OCI-LY1 (cell line): ENCODE measurements at regions not wholly inside any gene's neighbourhood (a gene's known extent, or its start where the extent isn't known, plus 50 kb on each side); places are given as distances from the start of the nearest gene placed in this dataset.

ENCODE experiments used
- H2AFZ ChIP-seq: fragments of 200-600 bp; sonication (generic), shearing (Covaris generic); 2 replicates; pipeline ENCODE4 v1.6.0; 2014; ENCODE audit warnings: antibody characterized with exemption, mild to moderate bottlenecking, low read length
- H3F3A ChIP-seq: fragments of 200-600 bp; sonication (generic), shearing (Covaris generic); 2 replicates; pipeline ENCODE4 v1.6.0; 2014; ENCODE audit warnings: mild to moderate bottlenecking, antibody characterized with exemption, low read length, moderate library complexity; ENCODE audit not compliant: insufficient read depth
- H3K27ac ChIP-seq: fragments of 200-600 bp; sonication (generic); 2 replicates; pipeline ENCODE4 v1.5.1; 2014; ENCODE audit warnings: low read length, mixed run types, mild to moderate bottlenecking, low read depth; ENCODE audit not compliant: poor library complexity, severe bottlenecking
- H3K27me3 ChIP-seq: fragments of 200-600 bp; sonication (generic); 2 replicates; pipeline ENCODE4 v1.6.0; 2014; ENCODE audit warnings: antibody characterized with exemption, mild to moderate bottlenecking, low read length, moderate library complexity; ENCODE audit not compliant: insufficient read depth
- H3K36me3 ChIP-seq: fragments of 200-600 bp; sonication (generic); 2 replicates; pipeline ENCODE4 v1.6.1; 2014; ENCODE audit warnings: mild to moderate bottlenecking, antibody characterized with exemption, low read length, moderate library complexity, mixed read lengths; ENCODE audit not compliant: insufficient read depth
- H3K4me1 ChIP-seq: fragments of 200-600 bp; sonication (generic); 2 replicates; pipeline ENCODE4 v1.5.1; 2014; ENCODE audit warnings: mild to moderate bottlenecking, low read length, moderate library complexity; ENCODE audit not compliant: insufficient read depth, severe bottlenecking
- H3K4me2 ChIP-seq: fragments of 200-600 bp; sonication (generic), shearing (Covaris generic); 2 replicates; pipeline ENCODE4 v1.6.1; 2014; ENCODE audit warnings: low read length
- H3K4me3 ChIP-seq: fragments of 200-600 bp; sonication (generic); 2 replicates; pipeline ENCODE4 v1.5.1; 2014; ENCODE audit warnings: low read length, low read depth, mild to moderate bottlenecking, mixed read lengths; ENCODE audit not compliant: poor library complexity, severe bottlenecking
- H3K79me2 ChIP-seq: fragments of 200-600 bp; shearing (Covaris generic); 2 replicates; pipeline ENCODE4 v1.6.1; 2016; ENCODE audit warnings: mixed run types, low read length, mixed read lengths; ENCODE audit not compliant: insufficient read depth
- H3K9ac ChIP-seq: fragments of 200-600 bp; sonication (generic), shearing (Covaris generic); 2 replicates; pipeline ENCODE4 v1.6.1; 2014; ENCODE audit warnings: mild to moderate bottlenecking, low read length, mixed read lengths
- H3K9me2 ChIP-seq: fragments of 200-600 bp; sonication (generic), shearing (Covaris generic); 2 replicates; pipeline ENCODE4 v1.6.1; 2014; ENCODE audit warnings: low read depth, mild to moderate bottlenecking, low read length, mixed read lengths
- H3K9me3 ChIP-seq: fragments of 200-600 bp; shearing (Covaris generic); 2 replicates; pipeline ENCODE4 v1.6.1; 2014; ENCODE audit warnings: low read length, mixed read lengths
- H4K20me1 ChIP-seq: fragments of 200-600 bp; sonication (generic), shearing (Covaris generic); 2 replicates; pipeline ENCODE4 v1.6.0; 2016; ENCODE audit warnings: mild to moderate bottlenecking, low read length; ENCODE audit not compliant: insufficient read depth
- CTCF ChIP-seq: fragments of 200-600 bp; sonication (generic), shearing (Covaris generic); IDR thresholded peaks from 2 replicates; pipeline ENCODE4 v1.5.1; 2017; ENCODE audit warnings: mild to moderate bottlenecking, antibody characterized with exemption, low read length, moderate library complexity, mixed read lengths
- EZH2 ChIP-seq: fragments of 200-600 bp; sonication (generic), shearing (Covaris generic); IDR thresholded peaks from 2 replicates; pipeline ENCODE4 v1.8.0; 2017; ENCODE audit warnings: borderline replicate concordance, mixed run types, mild to moderate bottlenecking, antibody characterized with exemption, low read length, moderate library complexity, mixed read lengths

GRCh38 chr13:53264751-53265385 lies 236.3 kb downstream of the OLFM4 start:
- H3K4me3 ChIP-seq, result no peak overlapping the region
- H3K4me1 ChIP-seq, result no peaks in the 10 kb centered on the region
- TF ChIP-seq CTCF (no peak), EZH2 (no peak)
- no peaks in the 10 kb centered on the region for H3F3A ChIP-seq
- no peaks in the 10 kb centered on the region for H3K79me2 ChIP-seq
- no peaks in the 10 kb centered on the region for H3K9me3 ChIP-seq
- H2AFZ ChIP-seq, result no peak overlapping the region
- H3K4me2 ChIP-seq, result no peak overlapping the region
- no peaks in the 10 kb centered on the region for H4K20me1 ChIP-seq
- H3K9ac ChIP-seq, result no peak overlapping the region
- no peaks in the 10 kb centered on the region for H3K36me3 ChIP-seq
- no peaks in the 10 kb centered on the region for H3K27me3 ChIP-seq
- no peaks in the 10 kb centered on the region for H3K9me2 ChIP-seq
- no peak overlapping the region for H3K27ac ChIP-seq

- Histone ChIP-seq H3K27me3 (no peaks in the 10 kb centered on the region), H3K4me1 (no peaks in the 10 kb centered on the region), H3K79me2 (no peaks in the 10 kb centered on the region), H2AFZ (no peak overlapping the region), H3K4me3 (no peak overlapping the region), H3K4me2 (no peak overlapping the region), H3K9me2 (no peaks in the 10 kb centered on the region), H3F3A (no peaks in the 10 kb centered on the region), H4K20me1 (no peaks in the 10 kb centered on the region), H3K9me3 (no peaks in the 10 kb centered on the region), H3K27ac (no peak overlapping the region), H3K36me3 (no peaks in the 10 kb centered on the region), H3K9ac (no peak overlapping the region)
- no peak for TF ChIP-seq EZH2
- no peak for TF ChIP-seq CTCF
These were observed 238.1 kb downstream of the OLFM4 start for GRCh38 chr13:53266757-53267156.

- no peaks in the 10 kb centered on the region for H3F3A ChIP-seq
- H3K4me3 ChIP-seq, result no peak overlapping the region
- no peak overlapping the region for H3K27ac ChIP-seq
- TF ChIP-seq EZH2 (no peak), CTCF (no peak)
- H3K79me2 ChIP-seq, result no peaks in the 10 kb centered on the region
- no peak overlapping the region for H3K9ac ChIP-seq
- no peaks in the 10 kb centered on the region for H3K9me3 ChIP-seq
- no peaks in the 10 kb centered on the region for H3K9me2 ChIP-seq
- H3K4me1 ChIP-seq, result no peaks in the 10 kb centered on the region
- no peak overlapping the region for H3K4me2 ChIP-seq
- H2AFZ ChIP-seq, result no peak overlapping the region
- no peaks in the 10 kb centered on the region for H4K20me1 ChIP-seq
- no peaks in the 10 kb centered on the region for H3K27me3 ChIP-seq
- H3K36me3 ChIP-seq, result no peaks in the 10 kb centered on the region
These were observed 241.0 kb downstream of the OLFM4 start for GRCh38 chr13:53269634-53270033.
